SK-N-SH treated with all-trans-retinoic acid at 6 μM for 48 hours (cell line): ENCODE measurements at regions not wholly inside any gene's neighbourhood (a gene's known extent, or its start where the extent isn't known, plus 50 kb on each side); places are given as distances from the start of the nearest gene placed in this dataset.

Experiments
- ATAC-seq: fragments of 200-7000 bp; cut with Tn5 transposase; 3 replicates; pipeline ENCODE4 v1.9.1; 2020; ENCODE audit warnings: mild to moderate bottlenecking, moderate library complexity
- ARNTL ChIP-seq: fragments of 450-650 bp; formaldehyde crosslinking; IDR thresholded peaks from 2 replicates; pipeline ENCODE4 v1.5.0; 2020; ENCODE audit warnings: low read depth, mild to moderate bottlenecking, moderate library complexity, borderline replicate concordance
- BACH2 ChIP-seq: fragments of 250-450 bp; sonication (Bioruptor Pico); IDR thresholded peaks from 2 replicates; pipeline ENCODE4 v1.9.0; 2021; ENCODE audit warnings: mild to moderate bottlenecking, borderline replicate concordance
- CSDC2 ChIP-seq: fragments of 250-450 bp; sonication (Bioruptor Pico); IDR thresholded peaks from 2 replicates; pipeline ENCODE4 v1.5.0; 2020; ENCODE audit warnings: mild to moderate bottlenecking, moderate library complexity
- CSRNP3 ChIP-seq: fragments of 250-450 bp; sonication (Bioruptor Pico); IDR thresholded peaks from 2 replicates; pipeline ENCODE4 v1.5.1; 2021; ENCODE audit warnings: mild to moderate bottlenecking, moderate library complexity
- ESRRG ChIP-seq: fragments of 250-450 bp; sonication (Bioruptor Pico); IDR thresholded peaks from 2 replicates; pipeline ENCODE4 v1.6.1; 2021; ENCODE audit warnings: mild to moderate bottlenecking
- GLIS3 ChIP-seq: fragments of 250-450 bp; sonication (Bioruptor Pico); IDR thresholded peaks from 2 replicates; pipeline ENCODE4 v1.5.0; 2020; ENCODE audit warnings: mild to moderate bottlenecking, moderate library complexity
- ISL1 ChIP-seq: fragments of 250-450 bp; sonication (Bioruptor Pico); IDR thresholded peaks from 2 replicates; pipeline ENCODE4 v2.1.2; 2022; ENCODE audit warnings: mild to moderate bottlenecking, moderate library complexity
- OSR1 ChIP-seq: fragments of 250-450 bp; sonication (Bioruptor Pico); IDR thresholded peaks from 2 replicates; pipeline ENCODE4 v1.8.0; 2022; ENCODE audit warnings: moderate library complexity, mild to moderate bottlenecking, inconsistent platforms
- PPARA ChIP-seq: fragments of 250-450 bp; sonication (Bioruptor Pico); IDR thresholded peaks from 2 replicates; pipeline ENCODE4 v1.5.0; 2020; ENCODE audit warnings: mild to moderate bottlenecking, borderline replicate concordance
- RARB ChIP-seq: fragments of 250-450 bp; sonication (Bioruptor Pico); IDR thresholded peaks from 2 replicates; pipeline ENCODE4 v1.8.0; 2021; ENCODE audit warnings: mild to moderate bottlenecking, moderate library complexity
- SNAI2 ChIP-seq: fragments of 250-450 bp; sonication (Bioruptor Pico); IDR thresholded peaks from 2 replicates; pipeline ENCODE4 v1.5.0; 2020; ENCODE audit warnings: mild to moderate bottlenecking, moderate library complexity
- TCF4 ChIP-seq: fragments of 250-450 bp; sonication (Bioruptor Pico); IDR thresholded peaks from 2 replicates; pipeline ENCODE4 v1.8.0; 2021; ENCODE audit warnings: mild to moderate bottlenecking, moderate library complexity, borderline replicate concordance
- TOX ChIP-seq: fragments of 250-450 bp; sonication (Bioruptor Pico); IDR thresholded peaks from 2 replicates; pipeline ENCODE4 v1.8.0; 2021; ENCODE audit warnings: mild to moderate bottlenecking, moderate library complexity, borderline replicate concordance
- ZFP30 ChIP-seq: fragments of 450-650 bp; formaldehyde crosslinking; IDR thresholded peaks from 2 replicates; pipeline ENCODE4 v1.5.0; 2022; ENCODE audit warnings: mild to moderate bottlenecking, moderate library complexity
- ZNF565 ChIP-seq: fragments of 450-650 bp; formaldehyde crosslinking; conservative IDR thresholded peaks from 2 replicates; pipeline ENCODE4 v1.5.0; 2020; ENCODE audit warnings: low read depth, mild to moderate bottlenecking, moderate library complexity
- ZNF70 ChIP-seq: fragments of 450-650 bp; formaldehyde crosslinking; IDR thresholded peaks from 2 replicates; pipeline ENCODE4 v1.5.0; 2020; ENCODE audit warnings: mild to moderate bottlenecking, moderate library complexity
- ZNF8 ChIP-seq: fragments of 450-650 bp; formaldehyde crosslinking; IDR thresholded peaks from 2 replicates; pipeline ENCODE4 v1.5.0; 2020; ENCODE audit warnings: mild to moderate bottlenecking, moderate library complexity
- TF ChIP-seq, protein P1 (sequence below): fragments of 250-450 bp; sonication (Bioruptor Pico); IDR thresholded peaks from 2 replicates; pipeline ENCODE4 v1.5.0; 2020; ENCODE audit warnings: mild to moderate bottlenecking, moderate library complexity
- TF ChIP-seq, protein P2 (sequence below): fragments of 250-450 bp; sonication (Bioruptor Pico); IDR thresholded peaks from 2 replicates; pipeline ENCODE4 v1.8.0; 2021; ENCODE audit warnings: low read depth, mild to moderate bottlenecking, moderate library complexity, borderline replicate concordance
- TF ChIP-seq, protein P3 (sequence below): fragments of 250-450 bp; sonication (Bioruptor Pico); IDR thresholded peaks from 2 replicates; pipeline ENCODE4 v1.5.1; 2020; ENCODE audit warnings: low read depth, mild to moderate bottlenecking, moderate library complexity
- TF ChIP-seq, protein P4 (sequence below): fragments of 250-450 bp; sonication (Bioruptor Pico); IDR thresholded peaks from 2 replicates; pipeline ENCODE4 v1.8.0; 2020; ENCODE audit warnings: mild to moderate bottlenecking, moderate library complexity, borderline replicate concordance

DNA sequence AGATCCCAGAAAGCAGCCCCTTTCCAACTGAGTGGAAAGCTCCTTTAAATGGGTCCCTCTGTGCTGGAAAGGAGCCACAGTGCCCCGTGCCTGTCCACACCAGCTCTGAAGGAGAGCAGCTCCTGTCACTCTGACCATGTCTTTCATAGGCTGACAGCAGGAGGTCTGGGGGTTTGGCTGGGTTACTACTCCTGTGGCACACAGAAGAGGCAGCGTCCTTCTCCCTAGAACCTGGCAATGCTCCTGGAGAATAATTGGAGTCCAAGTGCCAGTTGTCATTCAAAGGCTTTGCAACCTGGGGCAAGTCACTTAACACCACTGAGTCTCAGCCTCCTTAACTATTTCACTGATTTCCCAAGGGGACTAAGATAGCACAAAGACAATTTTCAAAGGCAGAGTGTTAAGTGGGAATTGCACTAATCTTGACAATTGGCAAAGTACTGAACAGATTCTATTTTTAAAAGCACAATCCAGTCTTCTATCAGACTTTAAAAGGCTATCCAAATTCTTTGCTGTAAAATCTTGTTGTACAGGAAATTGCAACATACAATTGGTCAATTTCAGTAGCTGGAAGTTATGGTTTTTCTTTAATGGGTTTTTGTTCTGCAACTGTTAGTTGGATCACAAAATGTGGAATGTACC, 457.2 kb downstream of the KIF16B start:
- no peak for ATAC-seq
- TF ChIP-seq GLIS3 (CRISPR knock-in tag) (no peak), TOX (CRISPR knock-in tag) (no peak), ZFP30 (CRISPR knock-in tag) (no peak), ZNF70 (no peak), ARNTL (CRISPR knock-in tag) (no peak), ZNF565 (CRISPR knock-in tag) (no peak), OSR1 (CRISPR knock-in tag) (no peak), BACH2 (no peak), PPARA (CRISPR knock-in tag) (no peak)
- TF ChIP-seq, protein P1, sequence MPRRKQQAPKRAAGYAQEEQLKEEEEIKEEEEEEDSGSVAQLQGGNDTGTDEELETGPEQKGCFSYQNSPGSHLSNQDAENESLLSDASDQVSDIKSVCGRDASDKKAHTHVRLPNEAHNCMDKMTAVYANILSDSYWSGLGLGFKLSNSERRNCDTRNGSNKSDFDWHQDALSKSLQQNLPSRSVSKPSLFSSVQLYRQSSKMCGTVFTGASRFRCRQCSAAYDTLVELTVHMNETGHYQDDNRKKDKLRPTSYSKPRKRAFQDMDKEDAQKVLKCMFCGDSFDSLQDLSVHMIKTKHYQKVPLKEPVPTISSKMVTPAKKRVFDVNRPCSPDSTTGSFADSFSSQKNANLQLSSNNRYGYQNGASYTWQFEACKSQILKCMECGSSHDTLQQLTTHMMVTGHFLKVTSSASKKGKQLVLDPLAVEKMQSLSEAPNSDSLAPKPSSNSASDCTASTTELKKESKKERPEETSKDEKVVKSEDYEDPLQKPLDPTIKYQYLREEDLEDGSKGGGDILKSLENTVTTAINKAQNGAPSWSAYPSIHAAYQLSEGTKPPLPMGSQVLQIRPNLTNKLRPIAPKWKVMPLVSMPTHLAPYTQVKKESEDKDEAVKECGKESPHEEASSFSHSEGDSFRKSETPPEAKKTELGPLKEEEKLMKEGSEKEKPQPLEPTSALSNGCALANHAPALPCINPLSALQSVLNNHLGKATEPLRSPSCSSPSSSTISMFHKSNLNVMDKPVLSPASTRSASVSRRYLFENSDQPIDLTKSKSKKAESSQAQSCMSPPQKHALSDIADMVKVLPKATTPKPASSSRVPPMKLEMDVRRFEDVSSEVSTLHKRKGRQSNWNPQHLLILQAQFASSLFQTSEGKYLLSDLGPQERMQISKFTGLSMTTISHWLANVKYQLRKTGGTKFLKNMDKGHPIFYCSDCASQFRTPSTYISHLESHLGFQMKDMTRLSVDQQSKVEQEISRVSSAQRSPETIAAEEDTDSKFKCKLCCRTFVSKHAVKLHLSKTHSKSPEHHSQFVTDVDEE (CRISPR knock-in tag): no peak
- TF ChIP-seq, protein P2, sequence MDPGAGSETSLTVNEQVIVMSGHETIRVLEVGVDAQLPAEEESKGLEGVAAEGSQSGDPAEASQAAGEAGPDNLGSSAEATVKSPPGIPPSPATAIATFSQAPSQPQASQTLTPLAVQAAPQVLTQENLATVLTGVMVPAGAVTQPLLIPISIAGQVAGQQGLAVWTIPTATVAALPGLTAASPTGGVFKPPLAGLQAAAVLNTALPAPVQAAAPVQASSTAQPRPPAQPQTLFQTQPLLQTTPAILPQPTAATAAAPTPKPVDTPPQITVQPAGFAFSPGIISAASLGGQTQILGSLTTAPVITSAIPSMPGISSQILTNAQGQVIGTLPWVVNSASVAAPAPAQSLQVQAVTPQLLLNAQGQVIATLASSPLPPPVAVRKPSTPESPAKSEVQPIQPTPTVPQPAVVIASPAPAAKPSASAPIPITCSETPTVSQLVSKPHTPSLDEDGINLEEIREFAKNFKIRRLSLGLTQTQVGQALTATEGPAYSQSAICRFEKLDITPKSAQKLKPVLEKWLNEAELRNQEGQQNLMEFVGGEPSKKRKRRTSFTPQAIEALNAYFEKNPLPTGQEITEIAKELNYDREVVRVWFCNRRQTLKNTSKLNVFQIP (CRISPR knock-in tag): no peak
- TF ChIP-seq, protein P3, sequence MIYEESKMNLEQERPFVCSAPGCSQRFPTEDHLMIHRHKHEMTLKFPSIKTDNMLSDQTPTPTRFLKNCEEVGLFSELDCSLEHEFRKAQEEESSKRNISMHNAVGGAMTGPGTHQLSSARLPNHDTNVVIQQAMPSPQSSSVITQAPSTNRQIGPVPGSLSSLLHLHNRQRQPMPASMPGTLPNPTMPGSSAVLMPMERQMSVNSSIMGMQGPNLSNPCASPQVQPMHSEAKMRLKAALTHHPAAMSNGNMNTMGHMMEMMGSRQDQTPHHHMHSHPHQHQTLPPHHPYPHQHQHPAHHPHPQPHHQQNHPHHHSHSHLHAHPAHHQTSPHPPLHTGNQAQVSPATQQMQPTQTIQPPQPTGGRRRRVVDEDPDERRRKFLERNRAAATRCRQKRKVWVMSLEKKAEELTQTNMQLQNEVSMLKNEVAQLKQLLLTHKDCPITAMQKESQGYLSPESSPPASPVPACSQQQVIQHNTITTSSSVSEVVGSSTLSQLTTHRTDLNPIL: no peak

GRCh38 chr20:16113736-16114135, 459.5 kb downstream of the KIF16B start:
- TF ChIP-seq TCF4 (CRISPR knock-in tag) (no peak), ZNF565 (CRISPR knock-in tag) (no peak), CSRNP3 (no peak), ISL1 (no peak), TOX (CRISPR knock-in tag) (no peak), ZNF70 (no peak), ZFP30 (CRISPR knock-in tag) (no peak), ARNTL (CRISPR knock-in tag) (no peak), ESRRG (no peak), SNAI2 (no peak), ZNF8 (no peak), GLIS3 (CRISPR knock-in tag) (no peak), PPARA (CRISPR knock-in tag) (no peak)
- ATAC-seq: no peak

DNA sequence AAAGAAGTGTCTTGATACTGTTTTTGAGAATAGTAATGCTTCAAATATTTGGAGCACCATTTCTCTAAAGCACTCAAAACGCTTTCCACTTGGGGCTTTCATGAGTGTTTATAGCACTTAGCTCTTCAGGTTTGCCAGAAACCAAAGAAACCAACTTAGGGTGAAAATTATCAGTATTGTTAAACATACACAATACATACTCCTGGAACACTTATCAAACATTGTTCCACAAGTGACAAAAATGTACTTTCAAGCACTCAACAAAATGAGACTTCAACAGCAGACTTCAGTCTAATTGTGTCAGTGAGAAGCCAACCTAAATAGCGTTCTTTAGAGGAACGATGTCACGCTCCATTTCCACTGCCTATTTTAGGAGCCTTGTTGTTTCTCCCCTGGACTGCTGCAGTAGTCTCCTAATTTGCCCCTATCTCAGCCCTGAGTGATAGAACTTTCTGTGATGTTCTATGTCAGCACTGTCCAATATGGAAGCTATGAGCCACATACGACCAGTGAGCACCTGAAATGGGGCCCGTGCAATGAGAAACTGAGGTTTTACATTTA, 461.3 kb downstream of the KIF16B start:
- TF ChIP-seq OSR1 (CRISPR knock-in tag) (no peak), CSDC2 (CRISPR knock-in tag) (no peak), RARB (CRISPR knock-in tag) (no peak)
- TF ChIP-seq, protein P4, sequence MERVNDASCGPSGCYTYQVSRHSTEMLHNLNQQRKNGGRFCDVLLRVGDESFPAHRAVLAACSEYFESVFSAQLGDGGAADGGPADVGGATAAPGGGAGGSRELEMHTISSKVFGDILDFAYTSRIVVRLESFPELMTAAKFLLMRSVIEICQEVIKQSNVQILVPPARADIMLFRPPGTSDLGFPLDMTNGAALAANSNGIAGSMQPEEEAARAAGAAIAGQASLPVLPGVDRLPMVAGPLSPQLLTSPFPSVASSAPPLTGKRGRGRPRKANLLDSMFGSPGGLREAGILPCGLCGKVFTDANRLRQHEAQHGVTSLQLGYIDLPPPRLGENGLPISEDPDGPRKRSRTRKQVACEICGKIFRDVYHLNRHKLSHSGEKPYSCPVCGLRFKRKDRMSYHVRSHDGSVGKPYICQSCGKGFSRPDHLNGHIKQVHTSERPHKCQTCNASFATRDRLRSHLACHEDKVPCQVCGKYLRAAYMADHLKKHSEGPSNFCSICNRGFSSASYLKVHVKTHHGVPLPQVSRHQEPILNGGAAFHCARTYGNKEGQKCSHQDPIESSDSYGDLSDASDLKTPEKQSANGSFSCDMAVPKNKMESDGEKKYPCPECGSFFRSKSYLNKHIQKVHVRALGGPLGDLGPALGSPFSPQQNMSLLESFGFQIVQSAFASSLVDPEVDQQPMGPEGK (CRISPR knock-in tag): no peak
- ATAC-seq: no peak
